ENCODE measurements at regions not wholly inside any gene's neighbourhood (a gene's known extent, or its start where the extent isn't known, plus 50 kb on each side); places are given as distances from the start of the nearest gene placed in this dataset.
"Not testable (repeated sequence)": the region's sequence is repeated elsewhere in the genome, so short reads cannot be mapped to it uniquely, and the experiment has no call there.

- TF ChIP-seq, protein P1, sequence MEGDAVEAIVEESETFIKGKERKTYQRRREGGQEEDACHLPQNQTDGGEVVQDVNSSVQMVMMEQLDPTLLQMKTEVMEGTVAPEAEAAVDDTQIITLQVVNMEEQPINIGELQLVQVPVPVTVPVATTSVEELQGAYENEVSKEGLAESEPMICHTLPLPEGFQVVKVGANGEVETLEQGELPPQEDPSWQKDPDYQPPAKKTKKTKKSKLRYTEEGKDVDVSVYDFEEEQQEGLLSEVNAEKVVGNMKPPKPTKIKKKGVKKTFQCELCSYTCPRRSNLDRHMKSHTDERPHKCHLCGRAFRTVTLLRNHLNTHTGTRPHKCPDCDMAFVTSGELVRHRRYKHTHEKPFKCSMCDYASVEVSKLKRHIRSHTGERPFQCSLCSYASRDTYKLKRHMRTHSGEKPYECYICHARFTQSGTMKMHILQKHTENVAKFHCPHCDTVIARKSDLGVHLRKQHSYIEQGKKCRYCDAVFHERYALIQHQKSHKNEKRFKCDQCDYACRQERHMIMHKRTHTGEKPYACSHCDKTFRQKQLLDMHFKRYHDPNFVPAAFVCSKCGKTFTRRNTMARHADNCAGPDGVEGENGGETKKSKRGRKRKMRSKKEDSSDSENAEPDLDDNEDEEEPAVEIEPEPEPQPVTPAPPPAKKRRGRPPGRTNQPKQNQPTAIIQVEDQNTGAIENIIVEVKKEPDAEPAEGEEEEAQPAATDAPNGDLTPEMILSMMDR (IDR thresholded peaks at IDR 0.05 in 2 of 3, conservative IDR thresholded peaks at IDR 0.05 in 1 of 3; ENCODE audit: control insufficient read depth in 2 of 3, extremely low read depth in 1 of 3, insufficient read depth in 1 of 3, low read depth in 3 of 3, low read length in 3 of 3), result not testable (repeated sequence)
- not testable (repeated sequence) for TF ChIP-seq POLR2A (IDR thresholded peaks at IDR 0.05; ENCODE audit: low read depth, low read length); EZH2 (IDR thresholded peaks at IDR 0.05; ENCODE audit: borderline replicate concordance, control insufficient read depth, low read depth, low read length)
Measured at GRCh38 chr20:48490341-48490740, 337.5 kb downstream of the PREX1 start.
